ENCODE measurements at regions not wholly inside any gene's neighbourhood (a gene's known extent, or its start where the extent isn't known, plus 50 kb on each side); places are given as distances from the start of the nearest gene placed in this dataset.

DNA sequence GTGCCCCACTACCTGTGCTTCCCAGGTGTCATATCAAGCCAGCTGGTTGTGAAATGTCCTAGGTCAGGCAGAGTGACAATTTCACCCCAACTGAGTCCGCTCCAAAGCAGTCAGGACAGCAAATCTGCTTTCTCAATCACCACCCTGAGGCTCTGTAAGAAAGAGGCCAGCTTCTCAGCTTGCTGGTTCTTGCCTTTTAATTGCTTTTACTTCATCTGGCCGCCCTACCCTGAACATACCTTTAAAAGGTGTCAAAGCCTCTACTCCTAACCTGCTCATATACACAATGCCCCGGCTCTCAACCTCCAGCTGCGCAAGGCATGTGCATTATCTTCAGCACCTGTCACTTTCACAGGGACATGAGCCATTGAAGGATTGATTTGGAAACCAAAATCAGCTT, 581.6 kb downstream of the NPHP4 start:
- Histone ChIP-seq H3K4me1 (ENCODE audit: control insufficient read depth, insufficient read depth, low read length) (no peaks in the 10 kb centered on the region), H3K4me3 (no peak overlapping the region), H2AFZ (ENCODE audit: control insufficient read depth, low read depth, low read length) (no peak overlapping the region), H3K9ac (ENCODE audit: control insufficient read depth, insufficient read depth, low read length) (no peak overlapping the region), H3K36me3 (ENCODE audit: control insufficient read depth in 2 of 2, insufficient read depth in 2 of 2, low read length in 1 of 2) (no peaks in the 10 kb centered on the region), H4K20me1 (ENCODE audit: control insufficient read depth, insufficient read depth) (no peaks in the 10 kb centered on the region), H3K9me3 (replicated peaks; ENCODE audit: control insufficient read depth, insufficient read depth, low read length) (no peaks in the 10 kb centered on the region; the same call in 2 of the 3 replicates), H3K4me2 (ENCODE audit: control insufficient read depth, insufficient read depth) (no peak overlapping the region), H3K79me2 (ENCODE audit: control insufficient read depth, insufficient read depth, low read length) (no peaks in the 10 kb centered on the region), H3K27me3 (replicated peaks in 1 of 2; ENCODE audit: control insufficient read depth in 2 of 2, insufficient read depth in 2 of 2, low read length in 1 of 2) (no peaks in the 10 kb centered on the region), H3K27ac (ENCODE audit: control insufficient read depth, insufficient read depth) (no peak overlapping the region)
- ATAC-seq (no peak), FAIRE-seq (no peak), DNase-seq (ENCODE audit: low read depth, low spot score) (no peak)
- BruUV-seq (replicated peaks), result no TSS peak
- CTCF ChIA-PET, result no interaction called here
- SMC1A ChIA-PET (ENCODE audit: uncharacterized antibody, unreplicated experiment), result no interaction called here
- TF ChIP-seq IKZF1 (conservative IDR thresholded peaks at IDR 0.05) (no peak), EED (IDR thresholded peaks at IDR 0.05; ENCODE audit: low read depth) (no peak), KAT2A (conservative IDR thresholded peaks at IDR 0.05; ENCODE audit: control insufficient read depth, low read depth, low read length) (no peak), ZNF384 (IDR thresholded peaks at IDR 0.05; ENCODE audit: borderline replicate concordance, low read depth, low read length) (no peak), CHD4 (IDR thresholded peaks at IDR 0.05) (no peak), JUND (IDR thresholded peaks at IDR 0.05; ENCODE audit: low read depth, low read length) (no peak), SREBF1 (IDR thresholded peaks at IDR 0.05; ENCODE audit: low read length) (no peak), CBX3 (IDR thresholded peaks at IDR 0.05; ENCODE audit: borderline replicate concordance, low read depth) (no peak), SUZ12 (IDR thresholded peaks at IDR 0.05; ENCODE audit: unreplicated experiment) (no peak), ZNF24 (IDR thresholded peaks at IDR 0.05) (no peak), SP1 (IDR thresholded peaks at IDR 0.05; ENCODE audit: low read depth, low read length) (no peak), BHLHE40 (IDR thresholded peaks at IDR 0.05; ENCODE audit: borderline replicate concordance in 1 of 2, low read depth in 2 of 2, low read length in 1 of 2) (no peak), NFYA (IDR thresholded peaks at IDR 0.05; ENCODE audit: borderline replicate concordance, low read depth, low read length) (no peak), MTA3 (IDR thresholded peaks at IDR 0.05; ENCODE audit: borderline replicate concordance, low read length) (no peak), KLF5 (IDR thresholded peaks at IDR 0.05; ENCODE audit: partially characterized antibody) (no peak), SIX5 (IDR thresholded peaks at IDR 0.05; ENCODE audit: low read depth, low read length, severe bottlenecking) (no peak)
- TF ChIP-seq, protein P1, sequence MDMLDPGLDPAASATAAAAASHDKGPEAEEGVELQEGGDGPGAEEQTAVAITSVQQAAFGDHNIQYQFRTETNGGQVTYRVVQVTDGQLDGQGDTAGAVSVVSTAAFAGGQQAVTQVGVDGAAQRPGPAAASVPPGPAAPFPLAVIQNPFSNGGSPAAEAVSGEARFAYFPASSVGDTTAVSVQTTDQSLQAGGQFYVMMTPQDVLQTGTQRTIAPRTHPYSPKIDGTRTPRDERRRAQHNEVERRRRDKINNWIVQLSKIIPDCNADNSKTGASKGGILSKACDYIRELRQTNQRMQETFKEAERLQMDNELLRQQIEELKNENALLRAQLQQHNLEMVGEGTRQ (IDR thresholded peaks at IDR 0.05; ENCODE audit: borderline replicate concordance, low read depth, low read length), result no peak
- TF ChIP-seq, protein P2, sequence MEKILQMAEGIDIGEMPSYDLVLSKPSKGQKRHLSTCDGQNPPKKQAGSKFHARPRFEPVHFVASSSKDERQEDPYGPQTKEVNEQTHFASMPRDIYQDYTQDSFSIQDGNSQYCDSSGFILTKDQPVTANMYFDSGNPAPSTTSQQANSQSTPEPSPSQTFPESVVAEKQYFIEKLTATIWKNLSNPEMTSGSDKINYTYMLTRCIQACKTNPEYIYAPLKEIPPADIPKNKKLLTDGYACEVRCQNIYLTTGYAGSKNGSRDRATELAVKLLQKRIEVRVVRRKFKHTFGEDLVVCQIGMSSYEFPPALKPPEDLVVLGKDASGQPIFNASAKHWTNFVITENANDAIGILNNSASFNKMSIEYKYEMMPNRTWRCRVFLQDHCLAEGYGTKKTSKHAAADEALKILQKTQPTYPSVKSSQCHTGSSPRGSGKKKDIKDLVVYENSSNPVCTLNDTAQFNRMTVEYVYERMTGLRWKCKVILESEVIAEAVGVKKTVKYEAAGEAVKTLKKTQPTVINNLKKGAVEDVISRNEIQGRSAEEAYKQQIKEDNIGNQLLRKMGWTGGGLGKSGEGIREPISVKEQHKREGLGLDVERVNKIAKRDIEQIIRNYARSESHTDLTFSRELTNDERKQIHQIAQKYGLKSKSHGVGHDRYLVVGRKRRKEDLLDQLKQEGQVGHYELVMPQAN (conservative IDR thresholded peaks at IDR 0.05), result no peak
- TF ChIP-seq, protein P3, sequence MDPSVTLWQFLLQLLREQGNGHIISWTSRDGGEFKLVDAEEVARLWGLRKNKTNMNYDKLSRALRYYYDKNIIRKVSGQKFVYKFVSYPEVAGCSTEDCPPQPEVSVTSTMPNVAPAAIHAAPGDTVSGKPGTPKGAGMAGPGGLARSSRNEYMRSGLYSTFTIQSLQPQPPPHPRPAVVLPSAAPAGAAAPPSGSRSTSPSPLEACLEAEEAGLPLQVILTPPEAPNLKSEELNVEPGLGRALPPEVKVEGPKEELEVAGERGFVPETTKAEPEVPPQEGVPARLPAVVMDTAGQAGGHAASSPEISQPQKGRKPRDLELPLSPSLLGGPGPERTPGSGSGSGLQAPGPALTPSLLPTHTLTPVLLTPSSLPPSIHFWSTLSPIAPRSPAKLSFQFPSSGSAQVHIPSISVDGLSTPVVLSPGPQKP (IDR thresholded peaks at IDR 0.05; ENCODE audit: low read depth, low read length), result no peak
- 6% methylated on average over 4 of the region's 4 CpGs for WGBS (ENCODE audit: insufficient coverage, insufficient replicate concordance, low lambda C conversion rate, missing lambda C conversion rate)
- in situ Hi-C loops (cut with MboI), result no loop called here
- POLR2A ChIA-PET, result no interaction called here
- RAD21 ChIA-PET (ENCODE audit: unreplicated experiment), result no interaction called here
- intact Hi-C loops (cut with micrococcal nuclease; ENCODE audit: unreplicated experiment), result no loop called here
